WTC11 (cell line): ENCODE measurements at regions not wholly inside any gene's neighbourhood (a gene's known extent, or its start where the extent isn't known, plus 50 kb on each side); places are given as distances from the start of the nearest gene placed in this dataset.

Experiments
- ATAC-seq: fragments of 200-7000 bp; cut with Tn5 transposase; 2 replicates; pipeline ENCODE4 v1.10.0; 2021; ENCODE audit warnings: mild to moderate bottlenecking, moderate library complexity
- CTCF ChIA-PET: fragments of 300-600 bp; sonication (Branson Sonifier 250); formaldehyde crosslinking; loops from one replicate; lab custom pipeline; 2021; ENCODE audit warnings: antibody characterized with exemption; lab: Charles Lee
- POLR2A ChIA-PET: fragments of 350-600 bp; sonication (Branson Sonifier 250); formaldehyde crosslinking; loops from one replicate; lab custom pipeline; 2021; ENCODE audit warnings: antibody characterized with exemption; lab: Charles Lee
- DNase-seq: peaks from one replicate; pipeline ENCODE4 v3.0.0; 2021; ENCODE audit warnings: low spot score
- H3K27ac Mint-ChIP-seq: 2 replicates; pipeline ENCODE4 v1.8.0; 2021; ENCODE audit warnings: mixed read lengths
- H3K27me3 Mint-ChIP-seq: 2 replicates; pipeline ENCODE4 v1.8.0; 2021; ENCODE audit warnings: low read depth, mild to moderate bottlenecking, moderate library complexity, mixed read lengths
- H3K36me3 Mint-ChIP-seq: 2 replicates; pipeline ENCODE4 v1.8.0; 2021; ENCODE audit warnings: mixed read lengths
- H3K4me1 Mint-ChIP-seq: 2 replicates; pipeline ENCODE4 v1.8.0; 2022; ENCODE audit warnings: mixed read lengths
- H3K4me3 Mint-ChIP-seq: 2 replicates; pipeline ENCODE4 v1.8.0; 2021; ENCODE audit warnings: mild to moderate bottlenecking, moderate library complexity, mixed read lengths
- H3K9me3 Mint-ChIP-seq: 2 replicates; pipeline ENCODE4 v1.8.0; 2021; ENCODE audit warnings: mixed read lengths
- ARID4B ChIP-seq: sonication (generic); formaldehyde crosslinking; IDR thresholded peaks from 2 replicates; pipeline ENCODE4 v1.8.0; 2023; ENCODE audit warnings: missing genetic modification reagents, mild to moderate bottlenecking, borderline replicate concordance
- E2F1 ChIP-seq: sonication (generic); formaldehyde crosslinking; IDR thresholded peaks from 2 replicates; pipeline ENCODE4 v1.8.0; 2022; ENCODE audit warnings: mild to moderate bottlenecking, missing genetic modification reagents
- ELF4 ChIP-seq: sonication (generic); formaldehyde crosslinking; IDR thresholded peaks from 2 replicates; pipeline ENCODE4 v1.8.1; 2022; ENCODE audit warnings: low read depth, mild to moderate bottlenecking, moderate library complexity, missing genetic modification reagents
- FOXJ3 ChIP-seq: sonication (generic); formaldehyde crosslinking; IDR thresholded peaks from 2 replicates; pipeline ENCODE4 v1.9.0; 2021; ENCODE audit warnings: missing genetic modification reagents, mild to moderate bottlenecking, borderline replicate concordance
- FOXP1 ChIP-seq: sonication (generic); formaldehyde crosslinking; IDR thresholded peaks from 2 replicates; pipeline ENCODE4 v1.8.0; 2022; ENCODE audit warnings: missing genetic modification reagents, mild to moderate bottlenecking, moderate library complexity, borderline replicate concordance
- GRHL2 ChIP-seq: fragments of 250-450 bp; sonication (Bioruptor Pico); IDR thresholded peaks from 2 replicates; pipeline ENCODE4 v1.8.0; 2022; ENCODE audit warnings: mild to moderate bottlenecking, moderate library complexity; ENCODE audit not compliant: insufficient replicate concordance, severe bottlenecking
- GTF2I ChIP-seq: fragments of 250-450 bp; sonication (Bioruptor Pico); conservative IDR thresholded peaks from 2 replicates; pipeline ENCODE4 v1.4.0; 2021; ENCODE audit warnings: mild to moderate bottlenecking
- RORB ChIP-seq: fragments of 250-450 bp; sonication (Bioruptor Pico); IDR thresholded peaks from 2 replicates; pipeline ENCODE4 v1.9.0; 2021; ENCODE audit warnings: mild to moderate bottlenecking
- SMAD3 ChIP-seq: sonication (generic); formaldehyde crosslinking; IDR thresholded peaks from 2 replicates; pipeline ENCODE4 v1.8.0; 2022; ENCODE audit warnings: missing genetic modification reagents, mild to moderate bottlenecking, borderline replicate concordance
- SMAD4 ChIP-seq: sonication (generic); formaldehyde crosslinking; IDR thresholded peaks from 2 replicates; pipeline ENCODE4 v1.8.0; 2022; ENCODE audit warnings: mild to moderate bottlenecking, missing genetic modification reagents
- TEAD1 ChIP-seq: sonication (generic); formaldehyde crosslinking; IDR thresholded peaks from 2 replicates; pipeline ENCODE4 v1.8.0; 2022; ENCODE audit warnings: mild to moderate bottlenecking, missing genetic modification reagents
- TEAD4 ChIP-seq: sonication (generic); formaldehyde crosslinking; IDR thresholded peaks from 2 replicates; pipeline ENCODE4 v1.8.0; 2022; ENCODE audit warnings: mild to moderate bottlenecking, missing genetic modification reagents
- ZBTB21 ChIP-seq: sonication (generic); formaldehyde crosslinking; IDR thresholded peaks from 2 replicates; pipeline ENCODE4 v1.8.1; 2023; ENCODE audit warnings: mild to moderate bottlenecking, missing genetic modification reagents, borderline replicate concordance
- ZNF138 ChIP-seq: sonication (generic); formaldehyde crosslinking; conservative IDR thresholded peaks from 2 replicates; pipeline ENCODE4 v1.8.1; 2022; ENCODE audit warnings: mild to moderate bottlenecking, moderate library complexity, missing genetic modification reagents
- ZNF263 ChIP-seq: sonication (generic); formaldehyde crosslinking; IDR thresholded peaks from 2 replicates; pipeline ENCODE4 v1.8.1; 2022; ENCODE audit warnings: low read depth, mild to moderate bottlenecking, moderate library complexity, missing genetic modification reagents
- ZNF423 ChIP-seq: fragments of 250-450 bp; sonication (Bioruptor Pico); IDR thresholded peaks from 2 replicates; pipeline ENCODE4 v2.1.2; 2022; ENCODE audit warnings: mild to moderate bottlenecking, moderate library complexity
- ZNF671 ChIP-seq: fragments of 250-450 bp; sonication (Bioruptor Pico); IDR thresholded peaks from 2 replicates; pipeline ENCODE4 v1.8.0; 2021; ENCODE audit warnings: mild to moderate bottlenecking
- ZSCAN18 ChIP-seq: fragments of 250-450 bp; sonication (Bioruptor Pico); IDR thresholded peaks from 2 replicates; pipeline ENCODE4 v2.1.2; 2022; ENCODE audit warnings: mild to moderate bottlenecking, moderate library complexity
- TF ChIP-seq, protein P1 (sequence below): sonication (generic); formaldehyde crosslinking; IDR thresholded peaks from 2 replicates; pipeline ENCODE4 v1.8.1; 2022; ENCODE audit warnings: mild to moderate bottlenecking, missing genetic modification reagents, moderate library complexity, borderline replicate concordance
- TF ChIP-seq, protein P2 (sequence below): sonication (generic); formaldehyde crosslinking; IDR thresholded peaks from 2 replicates; pipeline ENCODE4 v1.8.0; 2022; ENCODE audit warnings: mild to moderate bottlenecking, missing genetic modification reagents
- TF ChIP-seq, protein P3 (sequence below): fragments of 250-450 bp; sonication (Bioruptor Pico); IDR thresholded peaks from 2 replicates; pipeline ENCODE4 v1.9.0; 2021; ENCODE audit warnings: moderate library complexity, mild to moderate bottlenecking, inconsistent platforms, borderline replicate concordance

GRCh38 chr5:20528471-20528870, 540.5 kb upstream of the CDH18 start:
- no peaks in the 10 kb centered on the region; the same call in 1 of the 2 replicates for H3K27me3 Mint-ChIP-seq
- TF ChIP-seq ARID4B (no peak), FOXP1 (CRISPR knock-in tag) (no peak), ZSCAN18 (no peak), ZNF671 (no peak)
- TF ChIP-seq, all 79 proteins: peak for 0
- no peaks in the 10 kb centered on the region for H3K36me3 Mint-ChIP-seq
- ATAC-seq, result no peak
- DNase-seq, result no peak
- POLR2A ChIA-PET, result no interaction called here
- peaks cover 17% of the 10 kb centered on the region; the same call in 1 of the 2 replicates for H3K9me3 Mint-ChIP-seq
- H3K4me1 Mint-ChIP-seq, result peaks cover 3% of the 10 kb centered on the region
- no peak overlapping the region for H3K4me3 Mint-ChIP-seq
- no peak overlapping the region for H3K27ac Mint-ChIP-seq
- CTCF ChIA-PET, result no interaction called here

GRCh38 chr5:20524991-20525529, 537.1 kb upstream of the CDH18 start:
- Mint-ChIP-seq H3K4me1 (peaks cover 16% of the 10 kb centered on the region), H3K27ac (no peak overlapping the region), H3K27me3 (no peaks in the 10 kb centered on the region; the same call in 1 of the 2 replicates), H3K9me3 (peaks cover 11% of the 10 kb centered on the region; the same call in 1 of the 2 replicates), H3K4me3 (no peak overlapping the region), H3K36me3 (no peaks in the 10 kb centered on the region)
- DNase-seq (no peak), ATAC-seq (no peak)
- ChIA-PET CTCF (no interaction called here), POLR2A (no interaction called here)
- no peak for TF ChIP-seq SMAD3 (CRISPR knock-in tag)
- TF ChIP-seq, protein P1, sequence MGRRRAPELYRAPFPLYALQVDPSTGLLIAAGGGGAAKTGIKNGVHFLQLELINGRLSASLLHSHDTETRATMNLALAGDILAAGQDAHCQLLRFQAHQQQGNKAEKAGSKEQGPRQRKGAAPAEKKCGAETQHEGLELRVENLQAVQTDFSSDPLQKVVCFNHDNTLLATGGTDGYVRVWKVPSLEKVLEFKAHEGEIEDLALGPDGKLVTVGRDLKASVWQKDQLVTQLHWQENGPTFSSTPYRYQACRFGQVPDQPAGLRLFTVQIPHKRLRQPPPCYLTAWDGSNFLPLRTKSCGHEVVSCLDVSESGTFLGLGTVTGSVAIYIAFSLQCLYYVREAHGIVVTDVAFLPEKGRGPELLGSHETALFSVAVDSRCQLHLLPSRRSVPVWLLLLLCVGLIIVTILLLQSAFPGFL (CRISPR knock-in tag), result no peak
- no peak for TF ChIP-seq SMAD4
- TF ChIP-seq TEAD1 (CRISPR knock-in tag), result no peak
- TF ChIP-seq, protein P2, sequence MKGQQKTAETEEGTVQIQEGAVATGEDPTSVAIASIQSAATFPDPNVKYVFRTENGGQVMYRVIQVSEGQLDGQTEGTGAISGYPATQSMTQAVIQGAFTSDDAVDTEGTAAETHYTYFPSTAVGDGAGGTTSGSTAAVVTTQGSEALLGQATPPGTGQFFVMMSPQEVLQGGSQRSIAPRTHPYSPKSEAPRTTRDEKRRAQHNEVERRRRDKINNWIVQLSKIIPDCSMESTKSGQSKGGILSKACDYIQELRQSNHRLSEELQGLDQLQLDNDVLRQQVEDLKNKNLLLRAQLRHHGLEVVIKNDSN (CRISPR knock-in tag), result no peak
- no peak for TF ChIP-seq E2F1 (CRISPR knock-in tag)
- no peak for TF ChIP-seq ZNF263 (CRISPR knock-in tag)
- TF ChIP-seq, protein P3, sequence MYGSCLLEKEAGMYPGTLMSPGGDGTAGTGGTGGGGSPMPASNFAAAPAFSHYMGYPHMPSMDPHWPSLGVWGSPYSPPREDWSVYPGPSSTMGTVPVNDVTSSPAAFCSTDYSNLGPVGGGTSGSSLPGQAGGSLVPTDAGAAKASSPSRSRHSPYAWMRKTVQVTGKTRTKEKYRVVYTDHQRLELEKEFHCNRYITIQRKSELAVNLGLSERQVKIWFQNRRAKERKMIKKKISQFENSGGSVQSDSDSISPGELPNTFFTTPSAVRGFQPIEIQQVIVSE (CRISPR knock-in tag), result no peak
- no peak for TF ChIP-seq ZBTB21 (CRISPR knock-in tag)
- TF ChIP-seq RORB (CRISPR knock-in tag), result no peak
- no peak for TF ChIP-seq ZNF138 (CRISPR knock-in tag)
- TF ChIP-seq GTF2I (CRISPR knock-in tag), result no peak
- no peak for TF ChIP-seq ZNF423 (CRISPR knock-in tag)
- TF ChIP-seq GRHL2 (CRISPR knock-in tag), result no peak
- TF ChIP-seq ELF4 (CRISPR knock-in tag), result no peak
- TF ChIP-seq ARID4B, result no peak
- no peak for TF ChIP-seq TEAD4 (CRISPR knock-in tag)
- TF ChIP-seq FOXJ3 (CRISPR knock-in tag), result no peak
